ENCODE measurements at regions not wholly inside any gene's neighbourhood (a gene's known extent, or its start where the extent isn't known, plus 50 kb on each side); places are given as distances from the start of the nearest gene placed in this dataset.

DNA sequence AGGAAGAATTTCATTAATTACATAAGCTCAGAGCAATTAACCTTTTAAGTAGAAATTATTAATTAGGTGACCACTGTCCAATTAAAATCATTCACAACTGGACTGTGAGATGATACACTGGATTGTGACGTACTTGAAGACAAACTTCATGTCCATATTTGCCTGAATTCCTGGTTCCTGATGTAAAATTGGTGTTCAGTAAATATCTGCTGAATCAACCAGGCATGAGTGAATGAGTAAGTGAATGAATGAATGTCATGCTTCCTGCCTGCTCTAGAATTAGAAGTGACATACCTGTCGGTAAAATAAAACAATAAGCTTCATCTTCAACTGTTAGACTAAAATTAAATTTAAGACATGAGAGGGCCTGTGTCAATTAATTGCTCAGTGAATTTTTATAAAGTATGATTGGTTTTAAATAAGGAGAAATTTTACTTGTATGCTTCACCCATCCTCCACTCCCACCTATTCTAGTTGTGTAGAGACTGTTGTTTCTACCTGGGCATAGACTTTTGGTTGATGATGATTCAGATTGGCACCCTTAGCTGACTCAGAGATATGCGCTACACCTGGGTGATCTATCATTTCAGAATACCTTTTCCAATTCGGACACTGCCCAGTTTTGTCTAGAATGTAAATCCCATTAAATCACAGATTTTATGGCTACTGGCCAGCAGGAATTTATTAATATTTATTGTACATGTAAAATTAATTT, 56.9 kb upstream of the PTGS2 start:
- Histone ChIP-seq H3K4me3 (ENCODE audit: low read depth, low read length, poor library complexity, severe bottlenecking) (no peak overlapping the region), H3K4me1 (ENCODE audit: insufficient read depth, low read length, poor library complexity, severe bottlenecking) (no peaks in the 10 kb centered on the region), H3K36me3 (ENCODE audit: insufficient read depth, low read length, poor library complexity, severe bottlenecking) (no peaks in the 10 kb centered on the region), H3K27ac (ENCODE audit: low read depth, low read length, poor library complexity, severe bottlenecking) (no peak overlapping the region), H3K9me3 (ENCODE audit: low read depth, low read length, poor library complexity, severe bottlenecking) (no peaks in the 10 kb centered on the region), H3K27me3 (replicated peaks; ENCODE audit: insufficient read depth, low read depth, low read length, poor library complexity) (no peaks in the 10 kb centered on the region)
- no TSS peak for BruUV-seq (replicated peaks)
- intact Hi-C loops (cut with micrococcal nuclease; ENCODE audit: unreplicated experiment): no loop called here
- no peak for TF ChIP-seq EZH2 (IDR thresholded peaks at IDR 0.05; ENCODE audit: borderline replicate concordance, low read depth, low read length, poor library complexity, severe bottlenecking)
- TF ChIP-seq, protein P1, sequence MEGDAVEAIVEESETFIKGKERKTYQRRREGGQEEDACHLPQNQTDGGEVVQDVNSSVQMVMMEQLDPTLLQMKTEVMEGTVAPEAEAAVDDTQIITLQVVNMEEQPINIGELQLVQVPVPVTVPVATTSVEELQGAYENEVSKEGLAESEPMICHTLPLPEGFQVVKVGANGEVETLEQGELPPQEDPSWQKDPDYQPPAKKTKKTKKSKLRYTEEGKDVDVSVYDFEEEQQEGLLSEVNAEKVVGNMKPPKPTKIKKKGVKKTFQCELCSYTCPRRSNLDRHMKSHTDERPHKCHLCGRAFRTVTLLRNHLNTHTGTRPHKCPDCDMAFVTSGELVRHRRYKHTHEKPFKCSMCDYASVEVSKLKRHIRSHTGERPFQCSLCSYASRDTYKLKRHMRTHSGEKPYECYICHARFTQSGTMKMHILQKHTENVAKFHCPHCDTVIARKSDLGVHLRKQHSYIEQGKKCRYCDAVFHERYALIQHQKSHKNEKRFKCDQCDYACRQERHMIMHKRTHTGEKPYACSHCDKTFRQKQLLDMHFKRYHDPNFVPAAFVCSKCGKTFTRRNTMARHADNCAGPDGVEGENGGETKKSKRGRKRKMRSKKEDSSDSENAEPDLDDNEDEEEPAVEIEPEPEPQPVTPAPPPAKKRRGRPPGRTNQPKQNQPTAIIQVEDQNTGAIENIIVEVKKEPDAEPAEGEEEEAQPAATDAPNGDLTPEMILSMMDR (conservative IDR thresholded peaks at IDR 0.05; ENCODE audit: low read depth, low read length): no peak
- ChIA-PET CTCF (no interaction called here), POLR2A (ENCODE audit: low non-redundant PET) (no interaction called here)
- DNase-seq (ENCODE audit: low spot score): no peak

DNA sequence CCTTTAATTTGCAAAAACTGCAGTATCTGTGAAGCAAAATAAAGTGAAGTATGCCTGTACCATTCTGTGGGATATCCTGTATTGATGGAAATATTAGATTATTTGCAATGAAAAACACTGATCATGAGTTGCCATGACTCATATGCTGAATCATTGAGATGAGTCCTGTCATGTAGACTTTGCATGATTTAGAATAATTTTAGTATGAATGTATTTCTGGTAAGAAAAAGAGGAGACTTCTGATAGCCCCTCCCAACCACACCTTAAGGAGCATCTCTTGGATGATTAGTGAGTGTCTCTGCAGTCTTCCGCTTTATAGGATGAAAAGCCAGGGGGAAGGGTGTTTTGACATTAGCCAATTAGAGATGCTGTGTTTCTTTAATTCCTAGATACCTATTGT, 55.2 kb upstream of the PTGS2 start:
- intact Hi-C loops (cut with micrococcal nuclease; ENCODE audit: unreplicated experiment): no loop called here
- no peak for TF ChIP-seq EZH2 (IDR thresholded peaks at IDR 0.05; ENCODE audit: borderline replicate concordance, low read depth, low read length, poor library complexity, severe bottlenecking)
- TF ChIP-seq, protein P1 (conservative IDR thresholded peaks at IDR 0.05; ENCODE audit: low read depth, low read length): no peak
- CTCF ChIA-PET: no interaction called here
- no peak overlapping the region for H3K27ac ChIP-seq (ENCODE audit: low read depth, low read length, poor library complexity, severe bottlenecking)
- H3K4me3 ChIP-seq (ENCODE audit: low read depth, low read length, poor library complexity, severe bottlenecking): no peak overlapping the region
- H3K36me3 ChIP-seq (ENCODE audit: insufficient read depth, low read length, poor library complexity, severe bottlenecking): no peaks in the 10 kb centered on the region
- POLR2A ChIA-PET (ENCODE audit: low non-redundant PET): no interaction called here
- no peaks in the 10 kb centered on the region for H3K27me3 ChIP-seq (replicated peaks; ENCODE audit: insufficient read depth, low read depth, low read length, poor library complexity)
- BruUV-seq (replicated peaks): no TSS peak
- H3K4me1 ChIP-seq (ENCODE audit: insufficient read depth, low read length, poor library complexity, severe bottlenecking): no peaks in the 10 kb centered on the region
- DNase-seq (ENCODE audit: low spot score): no peak
- no peaks in the 10 kb centered on the region for H3K9me3 ChIP-seq (ENCODE audit: low read depth, low read length, poor library complexity, severe bottlenecking)

DNA sequence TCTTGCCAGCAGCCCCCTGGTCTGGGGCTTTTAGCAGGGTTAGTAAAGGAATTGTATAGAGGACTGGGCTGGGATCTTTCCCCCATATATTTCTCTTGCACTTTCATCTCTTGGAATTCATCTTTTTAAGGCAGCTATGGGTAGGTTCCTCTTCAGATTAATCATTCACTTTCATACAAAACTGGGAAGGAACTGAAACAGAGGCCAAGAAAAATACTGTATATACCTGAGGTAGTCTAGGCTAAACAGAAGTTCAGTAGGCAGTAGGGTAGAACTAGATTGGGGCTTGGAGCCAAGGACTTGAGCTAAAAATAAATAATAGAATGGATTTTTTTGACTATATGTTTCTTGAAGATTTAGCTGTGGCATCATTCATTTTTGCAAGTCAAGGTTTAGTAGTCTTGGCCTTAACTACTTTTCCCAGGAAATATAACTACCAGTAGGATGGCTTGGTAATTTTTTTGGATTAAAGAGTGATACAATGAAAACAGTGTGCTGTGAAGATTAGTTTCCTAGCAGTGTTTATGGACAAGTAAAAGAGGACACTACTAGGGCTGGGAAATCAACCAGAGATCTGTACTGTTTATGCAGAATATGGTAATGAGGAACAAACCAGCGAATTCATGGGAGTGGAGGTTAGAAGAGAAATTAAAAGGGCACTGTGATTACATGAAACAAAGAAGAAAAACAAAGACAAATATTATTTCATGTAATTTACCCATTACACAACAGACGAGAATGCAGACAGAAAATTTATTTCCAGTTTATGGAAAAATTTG, 50.9 kb upstream of the PTGS2 start:
- H3K36me3 ChIP-seq (ENCODE audit: insufficient read depth, low read length, poor library complexity, severe bottlenecking): no peaks in the 10 kb centered on the region
- no peaks in the 10 kb centered on the region for H3K27me3 ChIP-seq (replicated peaks; ENCODE audit: insufficient read depth, low read depth, low read length, poor library complexity)
- no peaks in the 10 kb centered on the region for H3K9me3 ChIP-seq (ENCODE audit: low read depth, low read length, poor library complexity, severe bottlenecking)
- ChIA-PET POLR2A (ENCODE audit: low non-redundant PET) (no interaction called here), CTCF (interaction anchor here (1.5 kb wide), 1 partner anchor 8 kb away, joined by 4 read pairs; no protein-coding TSS in a partner anchor)
- no peak overlapping the region for H3K27ac ChIP-seq (ENCODE audit: low read depth, low read length, poor library complexity, severe bottlenecking)
- intact Hi-C loops (cut with micrococcal nuclease; ENCODE audit: unreplicated experiment): no loop called here
- no peak for TF ChIP-seq EZH2 (IDR thresholded peaks at IDR 0.05; ENCODE audit: borderline replicate concordance, low read depth, low read length, poor library complexity, severe bottlenecking)
- TF ChIP-seq, protein P1 (conservative IDR thresholded peaks at IDR 0.05; ENCODE audit: low read depth, low read length): no peak
- H3K4me1 ChIP-seq (ENCODE audit: insufficient read depth, low read length, poor library complexity, severe bottlenecking): no peaks in the 10 kb centered on the region
- H3K4me3 ChIP-seq (ENCODE audit: low read depth, low read length, poor library complexity, severe bottlenecking): no peak overlapping the region
- BruUV-seq (replicated peaks): no TSS peak
- no peak for DNase-seq (ENCODE audit: low spot score)

All from A673 (cell line).